ENCODE measurements at regions not wholly inside any gene's neighbourhood (a gene's known extent, or its start where the extent isn't known, plus 50 kb on each side); places are given as distances from the start of the nearest gene placed in this dataset.
"Not testable (repeated sequence)": the region's sequence is repeated elsewhere in the genome, so short reads cannot be mapped to it uniquely, and the experiment has no call there.

DNA sequence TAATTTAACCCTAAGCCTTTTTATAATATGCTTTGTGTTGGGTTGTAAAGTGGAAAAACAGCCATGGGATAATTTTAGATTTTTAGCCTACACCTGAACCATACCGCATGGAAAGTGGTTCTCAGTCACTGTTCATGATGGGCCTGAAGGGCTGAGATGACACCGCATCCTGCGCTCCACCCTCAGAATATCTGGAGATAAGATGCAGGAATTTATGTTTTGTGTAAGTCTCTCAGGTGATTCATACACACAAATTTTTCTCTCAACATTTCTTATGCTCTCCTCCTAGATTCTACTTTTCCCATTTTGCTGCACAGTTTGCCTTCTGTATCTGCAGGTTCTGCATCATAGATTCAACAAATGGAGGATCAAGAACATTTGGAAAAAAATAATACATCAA lies 191.3 kb upstream of the PHACTR1 start:
- DNase-seq (ENCODE audit: low read depth, low spot score): no peak
- in situ Hi-C loops (cut with HindIII; ENCODE audit: low pct_unique_long_range_greater_than_20kb, low sequenced_read_pairs): no loop called here

DNA sequence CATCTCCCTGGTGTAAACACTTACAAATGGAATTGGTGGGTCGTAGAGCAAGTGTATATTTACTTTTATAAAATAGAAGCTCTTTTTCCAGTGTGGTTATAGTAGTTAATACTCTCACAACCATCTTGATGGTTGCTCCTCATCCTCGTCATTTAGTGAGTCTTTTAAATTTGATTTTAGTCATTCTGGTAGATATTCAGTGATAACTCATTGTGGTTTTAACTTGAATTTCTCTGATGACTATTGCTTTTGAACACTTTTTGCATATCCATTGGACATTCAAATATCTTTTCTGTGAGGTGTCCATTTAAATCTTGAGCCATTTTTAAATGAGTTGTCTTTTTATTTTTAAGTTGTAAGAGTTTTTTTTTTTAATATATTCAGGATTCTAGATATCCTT lies 189.2 kb upstream of the PHACTR1 start:
- no peak for DNase-seq (ENCODE audit: low read depth, low spot score)
- in situ Hi-C loops (cut with HindIII; ENCODE audit: low pct_unique_long_range_greater_than_20kb, low sequenced_read_pairs): no loop called here

DNA sequence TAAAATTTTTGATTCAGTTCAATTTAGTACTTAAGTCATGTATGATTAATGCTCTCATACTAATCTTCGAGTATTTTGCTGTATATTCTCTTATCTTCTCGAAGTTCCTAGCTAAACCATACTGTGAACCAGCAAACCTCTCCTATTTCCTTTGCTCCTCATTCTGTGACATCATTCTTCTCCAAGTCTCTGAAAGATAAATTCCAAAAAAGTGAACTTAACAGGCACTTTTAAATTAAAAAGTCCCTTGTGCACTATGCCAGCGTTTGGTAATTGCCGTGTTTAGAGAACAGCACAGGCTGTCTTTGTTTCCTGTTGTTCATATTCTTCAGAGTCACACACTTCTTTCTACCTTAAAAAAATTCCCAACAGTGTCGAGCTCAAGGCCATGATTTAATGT lies 188.4 kb upstream of the PHACTR1 start:
- no peak for DNase-seq (ENCODE audit: low read depth, low spot score)
- in situ Hi-C loops (cut with HindIII; ENCODE audit: low pct_unique_long_range_greater_than_20kb, low sequenced_read_pairs): no loop called here

DNA sequence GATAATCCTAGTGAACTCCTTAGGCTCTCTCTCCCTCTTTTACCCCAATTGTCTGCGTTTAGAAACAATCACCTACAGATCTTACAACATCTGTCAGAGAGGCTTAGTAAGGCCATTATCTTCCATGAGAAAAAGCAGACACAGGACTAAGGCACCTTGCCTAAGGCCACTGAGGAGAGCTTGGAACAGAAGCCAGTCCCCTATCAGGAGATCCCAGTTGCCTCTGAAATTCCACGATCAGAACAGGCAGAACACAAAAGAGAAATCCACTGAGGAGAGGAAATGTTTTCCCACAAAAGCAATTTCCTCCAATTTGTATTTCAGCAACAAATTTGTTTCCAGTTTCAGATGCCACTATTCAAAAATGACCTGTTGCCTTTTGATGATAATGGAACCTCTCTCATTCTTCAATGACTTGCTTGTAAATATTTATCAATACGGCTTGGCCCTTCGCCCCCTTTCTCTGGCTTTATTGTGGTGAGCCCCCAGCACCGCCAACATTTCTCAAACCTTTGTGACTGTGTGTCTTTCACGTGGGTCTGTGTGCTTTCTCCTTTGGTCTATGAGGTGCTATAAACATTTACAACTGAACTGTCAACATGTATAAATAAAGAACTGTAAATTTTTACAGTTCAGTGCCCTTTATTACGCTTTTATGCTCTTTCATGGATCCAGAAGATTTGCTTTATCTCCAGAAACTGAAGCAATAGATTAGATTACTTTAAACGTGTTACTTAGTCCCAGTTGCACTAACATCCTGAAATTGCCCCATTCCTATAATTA lies 187.8 kb upstream of the PHACTR1 start:
- no peak for DNase-seq (ENCODE audit: low read depth, low spot score)
- in situ Hi-C loops (cut with HindIII; ENCODE audit: low pct_unique_long_range_greater_than_20kb, low sequenced_read_pairs): no loop called here

DNA sequence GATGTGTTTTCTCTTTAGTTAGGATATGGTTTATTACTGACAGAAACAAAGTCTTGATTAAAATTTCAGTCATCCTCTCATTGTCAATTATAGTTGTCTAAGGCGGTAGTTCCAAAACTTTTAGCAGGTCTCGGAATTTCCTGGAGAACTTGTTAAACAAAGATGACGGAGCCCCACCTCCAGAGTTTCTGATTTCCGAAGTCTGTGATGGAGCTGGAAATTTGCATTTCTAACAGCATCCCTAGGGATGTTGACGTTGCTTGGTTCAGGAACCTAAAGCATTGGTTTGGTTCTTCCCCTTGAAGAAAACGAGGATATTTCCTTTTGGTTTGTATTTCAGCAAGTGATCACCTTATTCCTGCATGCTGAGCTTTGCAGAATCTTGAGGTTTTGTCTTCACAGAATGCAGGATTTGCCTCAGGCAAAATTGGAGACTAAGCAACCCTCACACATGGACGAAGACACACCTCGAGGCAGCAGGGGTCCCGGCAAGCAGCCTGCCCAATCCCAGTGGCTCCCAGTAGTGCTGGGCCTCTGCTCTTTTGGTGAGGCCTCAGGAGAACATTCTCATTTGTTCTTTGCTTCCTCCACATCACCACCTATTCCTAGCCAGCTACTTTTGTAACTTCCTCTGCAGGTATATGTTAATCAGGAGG lies 187.1 kb upstream of the PHACTR1 start:
- DNase-seq (ENCODE audit: low read depth, low spot score): no peak
- in situ Hi-C loops (cut with HindIII; ENCODE audit: low pct_unique_long_range_greater_than_20kb, low sequenced_read_pairs): no loop called here

DNA sequence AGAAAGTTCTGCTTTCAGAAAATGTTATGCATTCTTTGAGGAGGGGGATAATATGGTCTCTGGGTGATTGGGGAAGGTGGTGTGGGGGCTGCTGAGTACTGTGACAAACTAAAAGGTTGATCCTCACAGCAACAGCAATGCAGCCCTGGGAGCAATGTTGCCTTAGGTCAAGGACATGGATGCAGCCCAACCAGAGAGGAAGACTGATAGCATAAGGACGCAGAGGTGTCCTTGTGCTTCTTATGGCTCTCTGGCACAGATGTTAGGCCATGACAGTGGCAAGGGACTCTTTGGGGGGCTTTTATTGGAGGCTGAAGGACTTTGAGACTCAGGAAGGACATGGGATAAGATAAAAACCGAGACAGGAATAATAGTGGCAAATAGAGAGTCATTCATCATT lies 186.2 kb upstream of the PHACTR1 start:
- in situ Hi-C loops (cut with HindIII; ENCODE audit: low pct_unique_long_range_greater_than_20kb, low sequenced_read_pairs): no loop called here
- no peak for DNase-seq (ENCODE audit: low read depth, low spot score)

DNA sequence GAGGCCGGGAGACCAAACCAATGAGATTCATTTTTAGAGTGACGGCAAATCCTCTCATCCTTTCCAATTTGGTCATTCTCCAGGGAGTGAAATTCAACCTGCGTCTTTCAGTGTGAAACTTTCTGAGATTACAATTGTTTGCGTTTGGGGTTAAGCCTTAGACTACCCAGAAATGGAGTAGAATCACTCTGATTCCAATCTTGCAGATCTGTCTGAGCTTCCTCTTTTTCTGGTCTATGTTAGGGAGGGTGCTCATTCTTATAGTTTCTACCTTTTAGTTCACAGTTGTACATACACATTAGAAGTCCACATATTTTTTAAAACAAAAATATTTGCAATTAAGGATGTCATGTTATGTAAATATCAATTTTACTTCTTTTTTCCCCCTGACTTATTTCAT lies 183.0 kb upstream of the PHACTR1 start:
- DNase-seq (ENCODE audit: low read depth, low spot score): no peak
- in situ Hi-C loops (cut with HindIII; ENCODE audit: low pct_unique_long_range_greater_than_20kb, low sequenced_read_pairs): no loop called here

DNA sequence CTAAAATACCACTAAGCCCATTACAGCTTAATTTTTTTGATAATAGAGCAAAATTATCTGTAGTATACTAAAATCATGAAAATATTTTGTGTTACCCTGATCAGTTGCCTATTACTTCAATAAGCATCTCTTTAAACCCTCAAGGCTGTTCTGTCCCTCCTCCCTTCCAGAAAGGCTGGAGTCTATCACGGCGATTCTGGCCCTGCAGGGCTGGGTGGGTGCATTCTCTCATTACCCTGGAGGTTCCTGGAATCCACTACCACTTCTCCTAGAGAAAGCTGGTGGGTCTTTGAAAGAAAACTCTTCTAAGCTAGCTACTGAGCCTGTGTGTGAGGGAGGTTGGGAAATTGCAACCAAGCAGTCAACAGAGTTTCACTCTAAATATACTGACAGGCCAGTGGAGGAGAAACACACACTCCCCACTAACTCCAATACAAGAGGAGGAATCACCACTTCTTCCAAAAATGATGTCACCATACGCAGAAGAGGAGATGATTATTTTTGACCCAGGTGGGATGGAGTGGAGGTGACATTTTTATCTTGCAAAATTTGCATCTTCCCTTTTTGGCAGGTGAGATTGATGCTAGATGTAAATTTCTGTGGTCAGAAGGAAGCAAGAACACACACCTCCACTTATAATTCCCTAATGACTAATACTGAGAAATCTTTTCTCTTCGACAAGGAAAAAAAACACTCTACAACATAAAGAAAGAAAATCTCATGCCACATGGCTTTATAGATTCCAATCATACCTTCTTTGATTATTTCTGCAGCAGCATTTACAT lies 182.3 kb upstream of the PHACTR1 start:
- no peak for DNase-seq (ENCODE audit: low read depth, low spot score)

DNA sequence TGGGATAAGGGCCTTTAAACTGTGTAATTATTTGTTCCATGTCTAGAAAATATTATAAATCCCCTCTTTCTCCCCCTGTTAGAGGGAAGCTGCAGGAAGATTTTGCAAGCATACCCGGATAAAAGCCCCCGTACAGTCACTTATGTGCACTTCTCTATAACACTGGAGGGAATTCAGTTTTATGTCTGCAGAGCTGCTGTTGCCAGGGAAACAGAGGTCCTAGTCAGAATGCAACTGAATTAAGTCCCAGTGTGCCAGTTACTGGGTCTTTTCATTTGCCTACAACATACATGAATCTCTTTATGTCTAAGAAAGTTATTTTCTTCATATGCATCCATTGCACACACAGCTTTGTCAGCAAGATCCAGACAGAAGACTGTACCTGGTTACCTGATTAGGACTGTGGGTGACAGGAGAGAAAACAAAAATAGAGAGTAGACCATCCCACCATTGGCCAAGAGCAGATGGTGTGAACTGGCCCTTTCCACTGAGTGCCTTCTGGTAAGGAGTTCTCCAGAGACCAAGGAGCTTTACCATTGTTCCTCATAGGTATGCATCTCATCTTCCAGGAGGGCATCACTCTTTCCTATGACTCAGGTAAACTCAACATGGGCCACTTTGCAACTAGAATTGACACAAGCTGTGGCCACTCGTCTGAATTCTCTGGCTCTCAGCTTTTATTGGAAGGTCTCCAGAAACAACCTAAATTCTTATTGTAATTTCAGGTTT lies 180.8 kb upstream of the PHACTR1 start:
- in situ Hi-C loops (cut with HindIII; ENCODE audit: low pct_unique_long_range_greater_than_20kb, low sequenced_read_pairs): no loop called here
- DNase-seq (ENCODE audit: low read depth, low spot score): no peak

More for the DNA sequence above, 182.3 kb upstream of the PHACTR1 start:
- in situ Hi-C loops (cut with HindIII; ENCODE audit: low pct_unique_long_range_greater_than_20kb, low sequenced_read_pairs): no loop called here

DNA sequence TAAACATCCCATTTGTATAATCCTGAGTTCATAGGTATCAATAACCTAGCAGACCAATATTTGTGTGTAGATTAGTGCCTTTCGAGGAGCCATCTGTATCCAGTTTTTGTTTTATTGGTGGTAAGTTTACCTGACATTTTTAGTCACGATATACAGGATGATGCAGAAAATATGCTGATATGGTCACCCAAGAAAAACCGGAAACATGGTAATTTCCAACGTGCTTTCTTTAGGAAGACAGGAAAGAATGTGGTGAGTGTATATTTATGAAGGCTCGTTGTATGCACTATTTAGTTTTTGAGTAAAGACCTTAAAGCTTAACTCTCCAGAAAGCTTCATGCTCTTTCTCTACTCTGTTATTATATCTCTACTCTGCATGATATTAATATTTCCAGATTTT lies 180.2 kb upstream of the PHACTR1 start:
- in situ Hi-C loops (cut with HindIII; ENCODE audit: low pct_unique_long_range_greater_than_20kb, low sequenced_read_pairs): no loop called here
- no peak for DNase-seq (ENCODE audit: low read depth, low spot score)

DNA sequence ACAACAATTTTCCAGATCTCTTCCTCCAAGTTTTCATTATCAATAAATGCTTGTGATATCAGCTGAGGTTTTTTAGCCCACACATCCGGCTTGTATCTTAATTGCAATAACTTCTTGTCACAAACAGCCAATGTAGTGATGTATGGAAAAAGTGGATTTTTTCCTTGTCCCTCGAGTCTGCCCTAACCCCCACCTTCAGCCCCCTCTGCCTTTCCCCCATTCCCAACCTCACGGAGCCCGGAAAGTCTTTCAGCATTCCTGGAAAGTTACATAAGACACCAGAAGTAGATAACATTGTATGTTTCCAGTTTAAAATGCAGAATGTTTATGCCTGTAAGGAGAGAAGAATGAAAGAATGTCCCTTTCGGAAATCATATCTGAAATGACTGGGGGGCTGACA lies 179.2 kb upstream of the PHACTR1 start:
- in situ Hi-C loops (cut with HindIII; ENCODE audit: low pct_unique_long_range_greater_than_20kb, low sequenced_read_pairs): no loop called here

DNA sequence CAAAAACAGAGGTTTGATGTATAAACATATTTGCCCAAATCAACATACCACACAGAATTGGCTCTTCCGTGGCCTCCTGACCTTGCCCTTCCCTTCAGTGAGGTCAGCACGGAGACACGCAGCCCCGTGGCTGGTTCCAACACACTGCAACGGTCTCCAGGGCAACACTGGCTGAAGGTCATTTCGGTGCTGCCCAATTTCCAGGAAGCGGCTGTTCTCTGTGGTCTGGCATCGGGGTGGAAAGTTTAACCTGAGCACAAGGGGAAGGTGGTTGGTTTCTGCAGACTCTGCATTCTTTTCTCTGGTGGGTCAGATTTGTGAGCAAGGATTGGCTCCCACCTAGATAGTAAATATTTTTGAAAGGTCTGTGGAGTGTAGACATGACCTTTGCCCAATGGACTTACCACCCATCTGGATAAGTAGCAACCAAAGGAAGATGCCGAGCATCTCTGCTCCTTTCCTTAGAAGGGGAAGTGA lies 177.6 kb upstream of the PHACTR1 start:
- DNase-seq (ENCODE audit: low read depth, low spot score): no peak
- in situ Hi-C loops (cut with HindIII; ENCODE audit: low pct_unique_long_range_greater_than_20kb, low sequenced_read_pairs): no loop called here

More for the DNA sequence above, 179.2 kb upstream of the PHACTR1 start:
- DNase-seq (ENCODE audit: low read depth, low spot score): no peak

DNA sequence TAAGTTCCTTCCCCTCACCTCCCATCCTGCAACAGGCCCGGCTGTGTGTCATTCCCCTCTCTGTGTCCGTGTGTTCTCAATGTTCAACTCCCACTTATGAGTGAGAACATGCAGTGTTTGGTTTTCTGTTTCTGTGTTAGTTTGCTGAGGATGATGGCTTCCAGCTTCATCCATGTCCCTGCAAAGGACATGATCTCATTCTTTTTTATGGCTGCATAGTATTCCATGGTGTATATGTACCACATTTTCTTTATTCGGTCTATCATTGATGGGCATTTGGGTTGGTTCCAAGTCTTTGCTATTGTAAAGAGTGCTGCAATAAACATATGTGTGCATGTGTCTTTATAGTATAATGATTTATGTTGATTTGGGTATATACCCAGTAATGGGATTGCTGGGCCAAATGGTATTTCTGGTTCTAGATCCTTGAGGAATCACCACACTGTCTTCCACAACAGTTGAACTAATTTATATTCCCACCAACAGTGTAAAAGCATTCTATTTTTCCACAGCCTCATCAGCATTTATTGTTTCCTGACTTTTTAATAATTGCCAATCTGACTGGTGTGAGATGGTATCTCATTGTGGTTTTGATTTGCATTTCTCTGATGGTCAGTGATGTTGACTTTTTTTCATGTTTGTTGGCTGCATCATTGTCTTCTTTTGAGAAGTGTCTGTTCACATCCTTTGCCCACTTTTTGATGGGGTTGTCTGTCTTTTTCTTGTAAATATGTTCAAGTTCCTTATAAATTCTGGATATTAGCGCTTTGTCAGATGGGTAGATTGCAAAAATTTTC lies 174.1 kb upstream of the PHACTR1 start:
- DNase-seq (ENCODE audit: low read depth, low spot score); in situ Hi-C loops (cut with HindIII; ENCODE audit: low pct_unique_long_range_greater_than_20kb, low sequenced_read_pairs): not testable (repeated sequence)

DNA sequence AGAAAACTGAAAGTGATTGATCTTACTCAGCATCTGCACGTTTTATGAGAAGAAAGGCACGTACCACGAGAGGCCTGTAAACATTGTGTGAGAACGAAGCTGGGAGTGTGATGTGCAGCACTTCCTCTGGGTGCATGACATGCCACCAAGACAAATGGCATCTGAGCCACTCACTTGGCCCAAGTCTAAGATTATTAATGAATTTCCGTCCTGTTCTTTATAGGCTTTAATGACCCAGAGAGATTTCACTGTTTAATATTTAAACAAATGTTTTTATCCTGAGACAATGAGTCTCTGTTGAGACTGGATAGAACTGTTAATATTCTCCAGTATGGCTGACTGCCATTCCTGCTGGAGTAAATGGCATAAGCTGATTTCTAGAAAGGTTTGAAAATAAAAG lies 172.6 kb upstream of the PHACTR1 start:
- DNase-seq (ENCODE audit: low read depth, low spot score): no peak
- in situ Hi-C loops (cut with HindIII; ENCODE audit: low pct_unique_long_range_greater_than_20kb, low sequenced_read_pairs): no loop called here

DNA sequence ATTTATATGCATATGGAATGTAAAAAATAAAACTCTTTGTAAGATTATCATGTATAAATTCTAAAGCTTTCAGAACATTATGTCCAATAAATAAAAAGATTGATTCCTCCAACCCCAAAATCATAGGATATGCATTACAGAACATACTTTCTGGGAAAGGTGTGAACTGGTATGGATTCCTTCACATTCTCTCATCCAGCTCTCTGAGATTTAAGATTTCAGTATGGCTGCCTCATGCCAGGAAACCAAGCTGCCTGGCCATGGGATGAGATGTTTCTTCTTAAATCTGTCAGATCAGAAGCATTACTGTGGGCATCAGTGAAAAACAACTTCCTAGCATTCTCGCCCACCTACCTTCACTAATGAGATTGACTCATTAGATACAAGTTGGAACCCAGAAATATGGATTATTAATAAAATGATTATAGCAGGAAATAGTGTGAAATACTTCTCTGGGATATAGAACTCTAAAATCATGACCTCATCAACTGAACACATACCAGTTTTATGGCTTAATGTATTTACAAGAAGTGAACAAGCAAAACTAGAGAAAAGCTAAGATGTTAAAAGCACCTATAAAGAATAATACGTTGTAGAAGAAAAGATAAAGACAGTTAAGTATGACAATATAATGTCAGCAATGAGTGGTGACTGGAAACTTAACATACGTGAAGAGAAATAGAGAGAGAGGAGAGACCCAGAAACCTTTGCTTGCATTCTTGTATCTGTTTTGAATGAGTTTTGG lies 171.6 kb upstream of the PHACTR1 start:
- in situ Hi-C loops (cut with HindIII; ENCODE audit: low pct_unique_long_range_greater_than_20kb, low sequenced_read_pairs): no loop called here

DNA sequence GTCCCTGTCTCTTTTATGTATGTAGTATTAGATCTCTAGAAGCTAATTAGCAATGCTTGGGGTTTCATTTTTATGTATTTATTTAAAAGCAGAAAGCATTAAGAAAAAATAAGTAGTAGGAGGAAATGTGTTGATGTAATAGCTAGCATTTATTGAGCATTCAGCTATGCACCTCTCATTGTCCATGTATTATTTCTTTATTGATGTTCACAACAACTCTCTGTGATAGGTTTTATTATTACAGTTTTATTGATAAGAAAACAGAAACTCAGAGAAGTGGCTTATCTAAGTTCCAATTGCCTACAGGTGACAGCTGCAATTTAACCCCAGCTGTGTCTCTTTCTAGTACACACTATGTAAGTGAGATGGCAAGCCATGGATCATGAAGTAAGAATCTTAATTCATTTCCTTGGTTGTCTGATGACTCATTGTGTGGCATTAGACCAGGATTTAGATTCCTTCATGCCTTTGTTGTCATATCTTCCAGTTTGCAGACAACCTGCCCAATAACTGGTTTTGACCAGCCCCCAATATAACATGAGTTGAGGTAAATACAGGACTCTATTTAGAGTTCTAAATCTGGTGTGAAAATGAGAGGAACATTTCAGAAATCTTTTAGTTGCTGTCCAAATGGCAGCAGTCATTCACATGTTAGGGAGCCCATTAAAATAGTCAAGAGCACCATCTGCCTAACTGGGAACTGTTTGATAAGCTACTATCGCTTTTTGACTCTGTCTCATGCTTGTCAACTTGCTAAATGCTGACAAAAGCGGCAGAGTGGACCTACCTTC lies 170.8 kb upstream of the PHACTR1 start:
- in situ Hi-C loops (cut with HindIII; ENCODE audit: low pct_unique_long_range_greater_than_20kb, low sequenced_read_pairs): no loop called here

More for the DNA sequence above, 171.6 kb upstream of the PHACTR1 start:
- no peak for DNase-seq (ENCODE audit: low read depth, low spot score)

More for the DNA sequence above, 170.8 kb upstream of the PHACTR1 start:
- no peak for DNase-seq (ENCODE audit: low read depth, low spot score)
